Epithelial cell of esophagus (primary cell): ENCODE measurements at regions not wholly inside any gene's neighbourhood (a gene's known extent, or its start where the extent isn't known, plus 50 kb on each side); places are given as distances from the start of the nearest gene placed in this dataset.

Experiments
- DNase-seq: peaks from one replicate; pipeline ENCODE4 v3.0.0; 2010; ENCODE audit warnings: low read depth
- H3K4me3 ChIP-seq: 2 replicates; pipeline ENCODE4 v1.5.1; 2011; ENCODE audit warnings: mild to moderate bottlenecking, low read length, control low read depth
- TF ChIP-seq, protein P1 (sequence below): IDR thresholded peaks from 2 replicates; pipeline ENCODE4 v1.5.1; 2011; ENCODE audit warnings: low read depth, mild to moderate bottlenecking, low read length, control low read depth, inconsistent platforms; ENCODE audit not compliant: insufficient read depth; ENCODE audit errors: missing control alignments

DNA sequence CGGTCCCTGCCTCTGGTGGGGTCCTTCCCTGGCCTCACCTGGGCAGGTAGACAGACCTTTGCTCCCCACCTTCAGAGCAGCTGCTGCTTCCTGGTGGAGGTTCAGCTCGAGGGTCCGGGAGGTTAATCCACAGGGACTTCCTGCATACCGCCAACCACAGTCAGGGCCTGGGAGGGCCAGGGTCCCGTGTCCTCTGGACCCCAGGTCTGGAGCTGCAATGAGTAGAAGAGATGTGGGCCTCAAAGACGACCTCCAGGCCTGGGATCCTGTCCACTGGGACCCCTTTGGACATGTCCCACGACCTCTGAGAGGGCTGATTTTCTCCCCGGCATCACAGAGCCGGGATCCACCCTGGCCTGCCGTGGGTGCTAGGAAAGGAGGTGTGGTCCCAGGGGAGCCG, 223.3 kb upstream of the TCERG1L start:
- no peak overlapping the region for H3K4me3 ChIP-seq
- no peak for DNase-seq
- TF ChIP-seq, protein P1, sequence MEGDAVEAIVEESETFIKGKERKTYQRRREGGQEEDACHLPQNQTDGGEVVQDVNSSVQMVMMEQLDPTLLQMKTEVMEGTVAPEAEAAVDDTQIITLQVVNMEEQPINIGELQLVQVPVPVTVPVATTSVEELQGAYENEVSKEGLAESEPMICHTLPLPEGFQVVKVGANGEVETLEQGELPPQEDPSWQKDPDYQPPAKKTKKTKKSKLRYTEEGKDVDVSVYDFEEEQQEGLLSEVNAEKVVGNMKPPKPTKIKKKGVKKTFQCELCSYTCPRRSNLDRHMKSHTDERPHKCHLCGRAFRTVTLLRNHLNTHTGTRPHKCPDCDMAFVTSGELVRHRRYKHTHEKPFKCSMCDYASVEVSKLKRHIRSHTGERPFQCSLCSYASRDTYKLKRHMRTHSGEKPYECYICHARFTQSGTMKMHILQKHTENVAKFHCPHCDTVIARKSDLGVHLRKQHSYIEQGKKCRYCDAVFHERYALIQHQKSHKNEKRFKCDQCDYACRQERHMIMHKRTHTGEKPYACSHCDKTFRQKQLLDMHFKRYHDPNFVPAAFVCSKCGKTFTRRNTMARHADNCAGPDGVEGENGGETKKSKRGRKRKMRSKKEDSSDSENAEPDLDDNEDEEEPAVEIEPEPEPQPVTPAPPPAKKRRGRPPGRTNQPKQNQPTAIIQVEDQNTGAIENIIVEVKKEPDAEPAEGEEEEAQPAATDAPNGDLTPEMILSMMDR, result no peak

DNA sequence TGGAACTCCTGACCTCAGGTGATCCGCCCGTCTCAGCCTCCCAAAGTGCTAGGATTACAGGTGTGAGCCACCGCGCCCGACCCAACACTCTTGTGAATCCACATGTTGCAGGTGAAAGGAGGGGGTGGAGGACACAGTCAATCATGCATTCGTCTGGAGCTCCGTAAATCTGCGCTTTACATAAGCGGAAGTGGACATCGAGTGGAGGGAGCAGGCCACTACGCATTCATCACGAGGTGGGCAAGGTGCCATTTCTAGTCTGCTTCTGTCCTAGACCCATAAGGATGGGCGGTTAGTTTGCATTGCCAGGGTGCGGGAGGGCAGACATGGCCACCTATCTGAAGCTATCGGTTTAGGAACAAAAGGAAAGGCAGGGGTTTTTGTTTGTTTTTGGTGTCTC, 225.2 kb upstream of the TCERG1L start:
- TF ChIP-seq, protein P1, result no peak
- no peak for DNase-seq
- H3K4me3 ChIP-seq, result no peak overlapping the region

DNA sequence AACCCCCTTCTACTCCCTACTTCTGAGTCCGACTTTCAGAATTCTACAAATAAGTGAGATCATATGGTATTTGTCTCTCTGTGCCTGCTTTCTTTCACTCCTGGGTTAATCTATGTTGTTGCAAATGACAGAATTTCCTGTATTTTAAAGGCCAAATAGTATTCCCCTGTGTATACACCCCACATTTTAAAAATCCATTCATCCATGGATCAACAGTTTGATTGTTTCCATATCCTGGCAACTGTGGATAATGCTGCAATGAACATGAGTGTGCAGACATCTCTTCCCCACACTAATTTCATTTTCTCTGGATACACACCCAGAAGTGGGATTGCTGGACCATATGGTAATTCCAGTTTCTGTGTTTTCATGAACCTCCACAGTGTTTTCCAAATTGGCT, 225.8 kb upstream of the TCERG1L start:
- H3K4me3 ChIP-seq, result no peak overlapping the region
- no peak for DNase-seq
- TF ChIP-seq, protein P1, result no peak

DNA sequence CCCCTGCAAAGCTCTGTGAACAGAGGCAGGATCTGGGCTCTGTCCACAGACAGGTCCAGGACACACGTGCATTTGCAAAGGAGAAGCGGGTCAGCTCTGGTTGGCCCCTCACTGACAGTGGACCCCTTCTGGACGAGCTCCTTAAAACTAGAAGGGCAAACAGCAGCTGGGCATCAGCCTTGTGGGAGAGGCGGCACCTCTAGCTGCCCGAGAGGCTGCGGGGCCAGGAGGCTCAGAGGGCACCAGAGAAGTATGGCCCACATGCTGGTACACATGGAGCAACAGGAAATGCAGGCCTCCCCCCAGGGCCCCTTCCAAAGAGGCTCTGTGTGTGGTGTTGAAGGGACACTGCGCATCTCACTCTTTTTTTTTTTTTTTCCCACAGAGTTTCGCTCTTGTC, 233.0 kb upstream of the TCERG1L start:
- TF ChIP-seq, protein P1, result no peak
- DNase-seq, result no peak
- no peak overlapping the region for H3K4me3 ChIP-seq

DNA sequence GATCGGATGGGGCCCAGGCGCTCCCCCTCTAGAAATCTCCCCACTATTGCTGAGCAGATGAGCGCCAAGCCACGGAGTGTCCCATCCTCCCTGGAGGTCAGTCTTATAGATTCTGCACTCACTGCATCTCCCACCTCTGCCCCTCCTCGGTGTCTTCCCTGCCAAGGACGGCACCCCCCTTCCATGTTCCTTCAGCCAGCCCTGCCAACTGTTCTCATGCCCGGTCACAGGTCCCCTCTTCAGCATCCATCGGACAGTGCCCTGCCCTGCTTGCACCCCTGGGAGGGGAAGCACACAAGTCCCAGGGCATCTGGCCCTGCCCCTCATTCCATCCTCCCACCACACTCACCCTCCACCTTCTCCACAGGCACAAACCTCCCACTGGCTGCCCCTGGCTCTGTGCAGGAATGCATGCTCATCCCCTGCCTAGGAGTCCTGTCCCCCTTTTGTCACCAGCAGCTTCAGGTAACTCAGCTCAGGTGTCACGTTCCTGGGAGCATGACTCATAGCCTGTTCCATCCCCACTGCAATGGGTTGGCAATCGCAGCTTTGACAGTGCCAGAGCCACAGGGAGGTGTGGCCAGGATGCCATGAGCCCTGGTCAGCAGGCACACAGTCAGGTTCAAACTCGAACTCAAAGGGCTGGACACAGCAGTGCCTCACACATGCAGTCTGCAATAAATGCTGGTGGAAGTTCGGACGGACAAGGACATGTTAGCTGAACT, 234.7 kb upstream of the TCERG1L start:
- TF ChIP-seq, protein P1, result no peak
- DNase-seq, result no peak

DNA sequence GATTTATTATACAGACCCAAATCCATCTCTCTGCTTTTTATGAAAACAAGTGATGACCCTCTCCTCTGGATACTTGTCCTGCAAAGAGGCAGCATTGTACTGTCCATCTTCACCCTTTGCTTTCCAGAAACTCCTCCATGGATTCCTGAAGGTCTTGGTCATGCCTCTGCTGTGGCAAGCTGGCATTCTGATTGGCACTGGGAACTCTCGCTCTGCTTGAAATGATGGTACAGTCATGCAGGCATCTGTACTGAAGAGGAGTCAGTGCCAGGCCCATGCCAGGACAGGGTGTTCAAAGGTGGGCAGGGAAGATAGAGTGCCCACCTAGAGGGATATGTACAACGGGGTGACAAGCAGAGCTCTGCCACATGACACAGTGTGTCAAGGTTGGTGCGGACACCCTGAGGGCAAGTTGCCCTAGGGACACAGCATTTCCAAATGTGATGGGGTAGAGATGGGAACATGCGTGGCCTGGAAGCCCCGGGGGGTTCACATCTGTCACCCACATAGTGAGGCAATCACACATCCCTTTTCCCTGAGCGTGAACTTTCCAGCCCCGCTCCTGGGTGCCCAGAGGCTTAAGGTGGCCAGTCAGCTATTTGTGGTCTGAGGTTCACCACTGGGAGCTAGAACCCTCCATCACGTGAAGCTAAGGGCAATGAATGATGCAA, 235.7 kb upstream of the TCERG1L start:
- no peak for DNase-seq
- no peak overlapping the region for H3K4me3 ChIP-seq
- TF ChIP-seq, protein P1, result no peak

More for the DNA sequence above, 234.7 kb upstream of the TCERG1L start:
- H3K4me3 ChIP-seq, result no peak overlapping the region
